PFSK-1 (cell line): ENCODE measurements at regions not wholly inside any gene's neighbourhood (a gene's known extent, or its start where the extent isn't known, plus 50 kb on each side); places are given as distances from the start of the nearest gene placed in this dataset.

Source experiments
- FOXP2 ChIP-seq: optimal IDR thresholded peaks from 2 replicates; pipeline ENCODE3; 2011; ENCODE audit warnings: borderline replicate concordance, control low read depth, inconsistent platforms; ENCODE audit not compliant: insufficient read depth; ENCODE audit errors: extremely low read length, extremely low read depth
- POLR2AphosphoS5 ChIP-seq: IDR thresholded peaks from 2 replicates; pipeline ENCODE4 v1.6.1; 2012; ENCODE audit warnings: low read depth, mild to moderate bottlenecking, control low read depth, low read length, moderate library complexity
- REST ChIP-seq, 2 experiments: IDR thresholded peaks; 2 replicates each; pipeline versions ENCODE4 v1.6.1 to v1.8.0; 2011 to 2012; ENCODE audit warnings: low read depth in 2 of 2, low read length in 2 of 2, control low read depth in 1 of 2, inconsistent platforms in 1 of 2, mild to moderate bottlenecking in 1 of 2, moderate library complexity in 1 of 2; ENCODE audit not compliant: insufficient read depth in 1 of 2
- SIN3A ChIP-seq: IDR thresholded peaks from 2 replicates; pipeline ENCODE4 v1.6.1; 2012; ENCODE audit warnings: mild to moderate bottlenecking, low read length, moderate library complexity, borderline replicate concordance; ENCODE audit not compliant: insufficient read depth
- TAF1 ChIP-seq: IDR thresholded peaks from 2 replicates; pipeline ENCODE4 v1.6.1; 2012; ENCODE audit warnings: low read length, control low read depth, borderline replicate concordance; ENCODE audit not compliant: insufficient read depth

GRCh38 chr4:15253349-15253748 is 174.5 kb upstream of the C1QTNF7 start:
- TF ChIP-seq TAF1 (no peak), REST (IDR thresholded peaks at IDR 0.05; ENCODE audit: insufficient read depth in 1 of 2, low read depth in 2 of 2, low read length in 2 of 2) (no peak), SIN3A (no peak), POLR2AphosphoS5 (no peak), FOXP2 (no peak)

GRCh38 chr4:15254236-15254880 is 173.5 kb upstream of the C1QTNF7 start:
- TF ChIP-seq REST (IDR thresholded peaks at IDR 0.05; ENCODE audit: insufficient read depth in 1 of 2, low read depth in 2 of 2, low read length in 2 of 2) (no peak), TAF1 (no peak), SIN3A (no peak), POLR2AphosphoS5 (no peak), FOXP2 (no peak)

- no peak for TF ChIP-seq SIN3A
- TF ChIP-seq FOXP2: no peak
- TF ChIP-seq POLR2AphosphoS5: no peak
- no peak for TF ChIP-seq REST (IDR thresholded peaks at IDR 0.05; ENCODE audit: insufficient read depth in 1 of 2, low read depth in 2 of 2, low read length in 2 of 2)
- TF ChIP-seq TAF1: no peak
Measured at GRCh38 chr4:15255537-15255936, 172.3 kb upstream of the C1QTNF7 start.

- TF ChIP-seq SIN3A (no peak), FOXP2 (no peak), TAF1 (no peak), REST (IDR thresholded peaks at IDR 0.05; ENCODE audit: insufficient read depth in 1 of 2, low read depth in 2 of 2, low read length in 2 of 2) (no peak), POLR2AphosphoS5 (no peak)
Measured at GRCh38 chr4:15260758-15261157, 167.1 kb upstream of the C1QTNF7 start.

GRCh38 chr4:15262396-15262795 is 165.4 kb upstream of the C1QTNF7 start:
- no peak for TF ChIP-seq FOXP2
- no peak for TF ChIP-seq REST (IDR thresholded peaks at IDR 0.05; ENCODE audit: insufficient read depth in 1 of 2, low read depth in 2 of 2, low read length in 2 of 2)
- TF ChIP-seq SIN3A: no peak
- TF ChIP-seq POLR2AphosphoS5: no peak
- TF ChIP-seq TAF1: no peak
